RPMI8226 (cell line): ENCODE measurements at regions not wholly inside any gene's neighbourhood (a gene's known extent, or its start where the extent isn't known, plus 50 kb on each side); places are given as distances from the start of the nearest gene placed in this dataset.

Experiments
- DNase-seq: peaks from one replicate; pipeline ENCODE4 v3.0.0-alpha.2; 2015

DNA sequence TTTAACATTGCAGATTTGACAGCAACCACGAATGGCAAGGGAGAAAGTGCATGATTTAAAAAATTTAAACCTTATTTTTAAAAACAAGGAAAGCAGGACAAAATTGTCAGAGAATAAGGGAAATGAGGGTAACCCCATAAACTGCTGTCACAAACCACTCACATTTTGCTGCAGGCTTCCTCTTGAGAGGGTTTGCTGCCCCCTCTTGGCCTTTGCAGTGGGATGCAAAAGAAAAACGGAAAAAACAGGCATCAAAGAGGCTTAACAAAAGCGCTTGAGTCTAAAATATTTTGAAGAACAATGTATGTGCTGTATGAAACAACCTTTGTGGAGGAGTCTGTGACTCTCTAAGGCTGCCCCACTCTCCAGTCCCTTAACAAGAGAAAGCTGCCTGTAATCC lies 91.6 kb downstream of the TMX3 start:
- DNase-seq = peak; percentile 67

GRCh38 chr18:68611311-68611710 lies 103.6 kb downstream of the TMX3 start:
- no peak for DNase-seq

DNA sequence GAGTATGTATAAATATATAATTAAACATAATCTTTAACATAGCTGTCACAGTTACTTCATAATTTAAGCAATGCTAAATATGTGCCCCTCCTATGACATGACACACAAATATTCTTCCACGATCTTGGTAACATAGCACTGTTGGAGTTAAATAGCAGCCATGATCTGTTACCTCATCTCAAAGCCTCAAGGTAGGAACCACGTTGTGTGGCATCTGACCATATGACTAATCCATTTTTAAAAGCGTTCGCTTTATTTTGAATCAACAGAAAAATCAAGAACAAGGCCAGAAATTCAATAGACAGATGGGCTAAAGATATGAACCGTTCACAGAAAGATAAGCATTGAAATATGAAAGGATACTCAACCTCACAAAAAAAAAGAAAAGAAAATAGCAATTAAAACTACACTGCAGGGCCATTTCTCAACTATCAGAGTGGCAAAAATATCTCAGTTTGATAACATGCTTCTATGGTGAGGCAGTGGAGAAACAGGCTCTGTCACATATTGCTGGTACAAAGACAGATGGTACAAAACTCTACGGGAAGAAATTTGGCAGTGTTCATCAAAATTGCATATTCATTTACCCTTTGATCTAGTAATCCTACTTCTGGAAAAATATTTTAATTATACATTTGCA lies 105.9 kb downstream of the TMX3 start:
- no peak for DNase-seq

DNA sequence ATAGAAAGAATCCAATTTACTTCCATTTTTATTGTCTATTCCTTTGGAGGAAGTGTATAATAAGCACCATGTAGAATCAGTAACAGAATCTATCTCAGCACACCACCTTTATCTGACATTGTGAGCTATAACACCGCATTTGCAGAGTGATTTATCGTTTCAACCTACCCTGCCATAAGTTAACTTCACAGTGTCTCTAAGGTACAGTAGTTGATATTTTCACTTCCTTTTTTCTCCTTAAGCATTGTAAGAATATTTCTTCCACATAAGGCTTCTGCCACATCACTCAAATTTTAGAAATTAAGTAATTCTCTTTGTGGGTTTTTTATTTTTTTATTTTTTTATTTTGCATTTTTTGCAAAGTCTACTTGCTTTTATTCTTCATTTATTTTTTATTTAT lies 107.1 kb downstream of the TMX3 start:
- DNase-seq = no peak

DNA sequence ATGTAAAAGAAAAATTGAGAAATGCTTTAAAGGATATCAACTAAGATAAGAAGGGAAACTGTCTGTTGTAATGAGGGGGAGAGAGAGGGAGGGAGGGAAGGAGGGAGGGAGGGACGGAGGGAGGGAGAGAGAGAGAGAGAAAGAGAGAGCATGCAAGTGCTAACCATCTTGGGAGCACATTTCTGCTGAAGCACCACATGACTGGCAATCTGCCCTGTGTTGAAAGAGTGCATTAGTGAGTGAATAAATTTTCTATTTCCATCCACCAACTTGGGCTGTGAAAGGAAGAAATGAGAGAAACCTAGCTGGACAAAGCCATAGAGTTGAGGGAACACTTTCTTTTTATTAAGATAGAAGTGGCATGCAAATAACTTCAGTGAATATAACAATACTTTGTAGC lies 110.7 kb downstream of the TMX3 start:
- DNase-seq = no peak

GRCh38 chr18:68596016-68596415 lies 118.9 kb downstream of the TMX3 start:
- DNase-seq = no peak

DNA sequence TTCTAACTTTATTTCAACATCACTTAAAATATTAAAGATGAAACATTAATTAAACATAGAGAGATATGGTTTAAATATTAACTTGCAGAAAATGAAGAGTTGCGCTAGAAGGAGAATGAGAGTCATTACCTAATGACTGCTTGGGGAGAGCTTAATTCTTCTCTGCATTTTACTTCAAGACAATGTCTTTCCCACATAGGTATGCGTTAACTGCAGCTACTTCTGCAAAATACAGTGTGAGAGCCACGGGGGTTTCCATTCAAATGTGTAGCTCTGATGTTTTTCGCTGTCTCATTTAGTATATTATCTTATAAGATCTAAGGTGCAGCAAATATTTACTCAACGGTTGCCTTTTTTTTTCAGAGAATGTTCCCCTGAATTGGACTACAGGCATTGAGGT lies 126.7 kb downstream of the TMX3 start:
- DNase-seq = no peak

GRCh38 chr18:68583685-68584084 lies 131.2 kb downstream of the TMX3 start:
- no peak for DNase-seq

DNA sequence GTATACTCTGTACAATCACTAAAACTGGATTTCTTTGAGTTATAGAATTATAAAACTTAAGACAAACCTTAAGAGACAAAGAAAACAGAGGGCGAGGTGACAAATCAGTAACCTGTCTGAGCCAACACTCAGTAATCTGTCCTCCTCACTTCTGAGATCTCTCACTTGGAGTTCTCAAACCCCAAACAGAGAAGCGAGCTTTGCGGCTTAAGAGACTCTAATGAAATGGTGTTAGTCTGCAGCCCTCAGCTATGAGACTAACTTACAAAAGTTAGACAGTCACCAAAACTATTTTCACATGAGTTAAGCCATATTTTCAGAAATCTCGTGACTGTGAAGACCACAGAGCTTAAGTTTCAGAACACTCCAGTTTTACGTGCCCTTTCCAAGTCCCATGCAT lies 140.6 kb downstream of the TMX3 start:
- no peak for DNase-seq

GRCh38 chr18:68569936-68570335 lies 145.0 kb downstream of the TMX3 start:
- no peak for DNase-seq

GRCh38 chr18:68568364-68569155 lies 146.3 kb downstream of the TMX3 start:
- no peak for DNase-seq

- DNase-seq = no peak
These were observed 147.9 kb downstream of the TMX3 start for GRCh38 chr18:68566991-68567390.

DNA sequence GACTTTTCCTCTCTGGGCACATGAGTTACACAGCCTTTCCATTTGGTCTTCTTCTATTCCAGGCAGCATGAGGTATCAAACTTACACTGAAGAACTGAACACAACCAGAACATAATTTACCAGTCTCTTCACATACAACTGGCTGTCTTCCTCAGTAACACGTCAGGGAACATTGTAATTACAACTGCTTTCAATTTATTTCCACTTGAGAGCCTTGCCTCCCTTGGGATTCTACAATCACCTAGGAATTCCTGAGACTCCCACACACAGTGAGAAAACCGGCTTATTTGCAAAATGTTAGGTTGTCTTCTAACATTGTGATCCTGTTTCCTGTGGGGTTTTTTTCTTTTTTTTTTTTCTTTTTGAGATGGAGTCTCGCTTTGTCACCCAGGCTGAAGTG lies 149.9 kb downstream of the TMX3 start:
- DNase-seq = no peak

GRCh38 chr18:68564351-68564750 lies 150.6 kb downstream of the TMX3 start:
- no peak for DNase-seq

DNA sequence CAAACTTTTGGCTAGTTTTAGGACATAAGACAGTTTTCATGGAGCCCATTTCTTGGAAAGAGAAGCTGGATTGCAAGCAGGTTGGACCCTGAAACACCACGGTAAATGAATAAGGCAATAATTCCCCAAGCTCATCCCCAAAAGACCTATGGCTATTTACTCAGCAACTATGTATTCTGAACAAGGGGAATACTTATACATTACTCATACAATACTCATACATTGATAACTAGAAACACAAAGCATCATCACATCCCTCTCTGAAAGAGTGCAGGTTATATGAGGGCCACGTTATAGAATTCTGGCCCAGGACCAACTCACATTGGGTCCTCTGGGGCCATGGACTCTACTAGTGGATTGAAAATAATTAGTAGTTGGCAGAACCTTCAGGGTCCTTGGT lies 154.8 kb downstream of the TMX3 start:
- DNase-seq = no peak

- no peak for DNase-seq
These were observed 157.7 kb downstream of the TMX3 start for GRCh38 chr18:68557183-68557582.

DNA sequence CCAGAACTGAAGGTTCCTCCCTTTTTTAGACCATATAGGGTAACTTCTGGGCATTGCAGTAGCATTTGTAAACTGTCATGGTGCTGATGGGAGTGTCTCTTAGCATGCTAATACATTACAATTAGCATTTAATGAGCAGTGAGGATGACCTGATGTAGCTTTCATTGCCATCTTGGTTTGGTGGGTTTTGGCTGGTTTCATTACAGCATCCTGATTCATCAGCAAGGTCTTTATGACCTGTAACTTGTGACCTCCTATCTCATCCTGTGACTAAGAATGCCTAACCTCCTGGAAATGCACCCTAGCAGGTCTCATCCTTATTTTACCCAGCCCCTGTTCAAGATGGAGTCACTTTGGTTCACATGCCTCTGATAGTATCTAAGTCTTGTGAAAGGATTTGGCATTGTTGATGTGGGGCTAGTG lies 159.0 kb downstream of the TMX3 start:
- no peak for DNase-seq

DNA sequence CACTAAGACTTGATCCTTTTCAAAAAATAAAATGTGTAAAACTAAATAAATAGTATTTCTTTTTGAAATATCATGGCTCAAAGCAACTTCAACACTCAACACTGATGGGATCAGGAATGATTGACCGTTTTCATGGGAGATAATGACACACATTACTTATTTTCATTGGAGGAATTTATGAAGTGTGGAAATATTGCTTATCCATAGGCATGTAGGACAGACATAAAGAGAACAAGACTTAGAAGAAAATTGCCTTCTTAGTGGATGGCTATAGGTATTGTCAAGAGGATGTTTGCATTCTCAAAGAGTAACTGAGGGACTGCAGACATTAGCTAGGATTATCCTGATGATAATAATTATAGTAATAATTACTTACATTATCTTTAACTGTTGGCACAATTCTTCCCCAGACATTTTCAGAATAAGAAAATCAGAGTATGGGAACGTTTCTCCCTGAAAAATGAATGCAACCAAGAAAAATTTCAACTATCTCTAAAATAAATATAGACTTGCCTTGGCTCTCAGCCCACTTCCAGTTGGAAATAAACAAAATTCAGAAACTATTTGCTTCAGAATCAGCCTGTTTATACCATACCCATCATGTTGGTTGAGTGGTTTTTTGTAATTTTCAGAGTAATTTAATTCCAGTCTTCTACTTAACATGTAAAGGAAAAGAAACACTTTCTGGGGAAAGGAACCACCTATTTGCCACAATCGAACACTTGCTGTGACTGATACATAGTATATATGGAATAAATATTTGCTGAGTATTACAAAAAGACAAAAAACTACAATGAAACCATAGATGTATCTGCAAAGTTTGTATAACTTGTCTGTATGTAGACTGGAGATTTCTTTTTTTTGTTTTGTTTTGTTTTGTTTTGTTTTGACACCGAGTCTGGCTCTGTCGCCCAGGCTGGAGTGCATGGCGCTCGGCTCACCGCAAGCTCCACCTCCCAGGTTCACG lies 165.7 kb downstream of the TMX3 start:
- no peak for DNase-seq

DNA sequence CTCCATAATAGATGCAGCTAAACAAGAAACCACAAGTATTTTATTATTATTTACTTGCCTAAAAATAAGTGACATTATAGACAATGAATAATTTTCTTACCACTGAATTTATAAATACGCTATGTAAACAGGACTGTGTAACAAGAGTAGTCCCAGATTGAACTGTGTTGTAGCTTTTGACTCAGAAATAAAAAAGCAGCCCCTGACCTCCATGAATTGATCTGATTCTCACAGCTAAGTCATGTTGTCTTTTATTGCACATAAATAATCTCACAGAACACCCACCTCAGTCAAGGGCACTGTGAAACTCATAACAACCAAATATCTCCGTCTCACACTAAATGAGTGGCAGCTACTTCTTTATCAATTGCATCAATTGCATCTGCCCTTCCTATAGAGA lies 171.6 kb downstream of the TMX3 start:
- DNase-seq = no peak

DNA sequence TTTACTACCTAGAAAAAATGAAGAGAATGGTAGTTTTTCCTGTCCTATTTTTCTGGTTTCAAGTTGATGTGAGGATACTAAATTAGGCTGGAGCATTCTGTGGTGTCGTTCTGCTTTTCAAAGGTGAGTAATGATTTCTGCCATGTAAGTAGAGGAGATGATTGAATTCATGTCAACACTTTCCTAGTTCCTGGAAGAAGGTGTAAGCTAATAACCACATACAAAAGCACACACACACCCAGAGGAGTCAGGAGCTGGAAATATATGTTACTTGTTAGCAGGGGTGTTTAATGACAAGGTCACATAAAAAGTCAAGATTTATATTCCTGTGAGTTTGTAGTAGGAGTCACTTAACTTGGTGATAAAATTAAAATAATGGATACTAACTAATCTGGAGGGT lies 172.1 kb downstream of the TMX3 start:
- no peak for DNase-seq

DNA sequence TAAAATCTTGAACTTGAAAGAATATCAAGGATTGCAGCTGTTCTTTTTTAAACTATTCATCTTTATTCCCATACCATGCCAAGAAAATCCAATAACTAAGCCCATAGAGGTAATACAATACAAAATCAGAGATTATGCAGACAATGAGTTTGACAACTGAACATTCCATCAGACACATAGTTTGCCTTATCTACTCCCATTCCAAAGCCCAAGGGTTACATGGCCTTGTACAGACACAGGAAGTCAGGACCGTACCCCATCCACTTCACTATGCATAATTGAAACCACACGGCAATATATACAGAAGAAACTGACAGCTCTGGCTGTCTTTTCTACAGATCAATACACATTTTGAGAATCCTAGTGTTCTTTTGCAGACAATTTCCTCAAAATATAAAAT lies 181.3 kb downstream of the TMX3 start:
- no peak for DNase-seq

DNA sequence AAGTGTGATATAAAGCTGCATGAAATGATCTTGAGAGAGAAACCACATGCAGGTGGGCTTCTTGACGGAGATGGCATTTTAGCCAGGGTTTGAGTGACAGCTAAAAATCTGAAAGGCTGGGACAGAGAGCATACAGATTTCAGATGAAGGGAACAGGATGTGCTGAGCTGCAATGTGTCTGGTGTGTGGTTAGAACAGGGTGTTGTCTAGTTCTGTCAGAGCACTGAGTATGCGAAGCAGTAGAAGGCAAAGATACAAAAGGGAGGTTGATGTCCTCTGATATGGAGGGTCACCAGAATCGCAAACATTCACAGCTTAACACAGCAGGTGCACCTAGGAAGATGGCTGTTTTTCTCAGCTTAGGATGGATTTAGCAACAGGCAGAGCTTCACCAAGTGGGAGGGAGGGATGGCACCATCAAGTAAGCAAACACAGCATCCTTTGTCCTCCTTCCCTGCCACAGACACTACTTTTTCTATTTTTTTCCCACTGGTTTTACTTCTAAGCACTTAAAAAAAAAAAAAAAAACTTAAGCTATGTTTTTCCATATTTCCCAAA lies 182.5 kb downstream of the TMX3 start:
- DNase-seq = no peak

DNA sequence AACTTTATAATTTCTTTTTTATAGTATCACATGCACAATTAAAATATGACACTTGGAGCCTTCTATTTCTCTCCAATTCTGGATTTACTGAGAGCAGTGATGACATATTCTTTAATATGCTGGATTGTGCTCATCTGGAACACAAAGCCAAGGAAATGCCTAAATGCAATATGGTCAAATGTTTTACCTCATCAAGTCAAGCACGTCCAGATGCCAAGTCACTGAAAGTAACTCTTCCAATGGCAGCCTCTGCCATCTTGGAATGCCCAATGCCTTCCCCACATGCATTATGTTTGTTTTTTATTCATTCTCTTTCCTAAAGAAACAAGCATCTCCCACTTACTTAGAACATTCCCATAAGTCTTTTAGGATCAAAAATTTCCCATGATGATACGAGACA lies 189.8 kb downstream of the TMX3 start:
- no peak for DNase-seq
